ENCODE measurements at regions not wholly inside any gene's neighbourhood (a gene's known extent, or its start where the extent isn't known, plus 50 kb on each side); places are given as distances from the start of the nearest gene placed in this dataset.

- DNase-seq (ENCODE audit: low read depth) = no peak
Measured at GRCh38 chr14:38316922-38317321, 61.0 kb upstream of the CLEC14A start.

- DNase-seq (ENCODE audit: low read depth) = no peak
Measured at GRCh38 chr14:38311655-38312054, 55.8 kb upstream of the CLEC14A start.

GRCh38 chr14:38310420-38310995 is 54.6 kb upstream of the CLEC14A start:
- DNase-seq (ENCODE audit: low read depth) = no peak

GRCh38 chr14:38309522-38310277 is 53.8 kb upstream of the CLEC14A start:
- DNase-seq (ENCODE audit: low read depth) = no peak
